ENCODE measurements at regions not wholly inside any gene's neighbourhood (a gene's known extent, or its start where the extent isn't known, plus 50 kb on each side); places are given as distances from the start of the nearest gene placed in this dataset.

GRCh38 chr7:26609082-26609481 lies 255.3 kb downstream of the SKAP2 start:
- peak; percentile 40 for TF ChIP-seq POLR2AphosphoS5 (IDR thresholded peaks at IDR 0.05)
- no peak for TF ChIP-seq CTCF (IDR thresholded peaks at IDR 0.05)
- no peak for TF ChIP-seq POLR2A (IDR thresholded peaks at IDR 0.05)

Data from prostate gland (tissue), 2 donors.